GM21390 (cell line): ENCODE measurements at regions not wholly inside any gene's neighbourhood (a gene's known extent, or its start where the extent isn't known, plus 50 kb on each side); places are given as distances from the start of the nearest gene placed in this dataset.
"Not testable (repeated sequence)": the region's sequence is repeated elsewhere in the genome, so short reads cannot be mapped to it uniquely, and the experiment has no call there.

Experiments used
- ATAC-seq: cut with Tn5 transposase; IDR thresholded peaks from one replicate; pipeline ENCODE4 v1.9.1; 2021; ENCODE audit not compliant: unreplicated experiment

GRCh38 chr4:53720776-53721175 lies 129.5 kb upstream of the LNX1 start:
- ATAC-seq: no peak

DNA sequence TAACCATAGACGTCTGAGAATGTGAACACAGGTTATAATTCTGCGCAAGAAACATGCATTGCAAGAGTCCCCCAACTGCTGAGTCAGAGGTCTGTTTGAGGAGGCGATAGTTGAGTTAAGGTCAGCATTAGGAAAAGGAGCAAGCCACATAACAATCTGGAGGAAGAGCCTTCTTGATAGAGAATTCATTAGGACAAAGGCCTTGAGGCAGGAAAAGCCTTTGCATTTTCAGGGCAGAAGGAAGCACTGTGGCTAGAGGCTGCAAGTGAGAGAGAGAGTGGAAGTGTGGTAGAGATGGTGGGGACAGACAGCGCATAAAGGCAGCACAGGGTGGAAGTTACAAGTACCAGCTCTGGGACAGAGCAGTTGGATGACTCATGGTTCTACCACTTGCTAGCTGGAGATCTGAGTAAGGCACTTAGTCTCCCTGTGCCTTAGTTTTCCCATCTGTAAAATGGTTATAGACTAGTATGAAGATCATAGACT lies 125.8 kb upstream of the LNX1 start:
- no peak for ATAC-seq

- ATAC-seq: no peak
These were observed 125.3 kb upstream of the LNX1 start for GRCh38 chr4:53716471-53717063.

- no peak for ATAC-seq
These were observed 124.7 kb upstream of the LNX1 start for GRCh38 chr4:53716011-53716410.

GRCh38 chr4:53714236-53715140 lies 123.2 kb upstream of the LNX1 start:
- ATAC-seq: no peak

GRCh38 chr4:53713767-53714166 lies 122.5 kb upstream of the LNX1 start:
- ATAC-seq: no peak

DNA sequence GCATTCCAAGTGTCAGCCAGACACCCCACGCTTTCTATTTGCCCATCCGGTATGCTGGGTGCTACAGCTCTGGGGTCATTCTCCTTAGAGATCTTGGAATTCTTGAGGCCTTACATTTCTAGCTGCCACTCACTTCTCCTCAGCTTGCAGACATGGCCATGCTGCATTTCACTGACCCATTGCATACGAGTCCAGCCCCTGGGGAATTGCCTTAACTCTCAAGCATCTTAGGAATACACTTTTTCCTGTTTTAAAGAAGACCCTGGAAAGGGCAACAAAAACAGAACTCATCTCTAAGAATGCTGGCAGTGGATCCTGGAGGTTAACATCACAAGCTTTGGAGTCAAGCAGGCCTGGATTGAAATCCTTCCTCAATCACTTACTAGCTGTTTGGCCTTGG lies 122.0 kb upstream of the LNX1 start:
- ATAC-seq: no peak

GRCh38 chr4:53712408-53713020 lies 121.2 kb upstream of the LNX1 start:
- no peak for ATAC-seq

GRCh38 chr4:53711926-53712325 lies 120.6 kb upstream of the LNX1 start:
- ATAC-seq: no peak

GRCh38 chr4:53709693-53710092 lies 118.4 kb upstream of the LNX1 start:
- no peak for ATAC-seq

DNA sequence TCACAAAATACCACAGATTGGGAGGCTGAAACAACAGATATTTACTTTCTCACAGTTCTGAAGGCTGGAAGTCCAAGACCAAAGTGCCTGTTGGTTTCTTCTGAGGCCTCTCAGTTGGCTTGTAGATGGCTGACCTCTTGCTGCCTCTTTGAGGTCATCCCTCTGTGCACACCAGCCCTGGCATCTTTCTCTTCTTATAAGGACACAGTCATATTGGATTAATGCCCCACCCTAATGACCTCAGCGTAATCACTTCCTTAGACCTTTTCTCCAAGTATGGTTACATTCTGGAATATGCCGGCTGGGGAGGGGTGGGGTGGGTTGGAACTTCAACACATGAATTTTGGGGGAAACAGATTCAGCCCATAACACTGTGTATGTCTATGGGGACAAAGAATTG lies 116.2 kb upstream of the LNX1 start:
- no peak for ATAC-seq

DNA sequence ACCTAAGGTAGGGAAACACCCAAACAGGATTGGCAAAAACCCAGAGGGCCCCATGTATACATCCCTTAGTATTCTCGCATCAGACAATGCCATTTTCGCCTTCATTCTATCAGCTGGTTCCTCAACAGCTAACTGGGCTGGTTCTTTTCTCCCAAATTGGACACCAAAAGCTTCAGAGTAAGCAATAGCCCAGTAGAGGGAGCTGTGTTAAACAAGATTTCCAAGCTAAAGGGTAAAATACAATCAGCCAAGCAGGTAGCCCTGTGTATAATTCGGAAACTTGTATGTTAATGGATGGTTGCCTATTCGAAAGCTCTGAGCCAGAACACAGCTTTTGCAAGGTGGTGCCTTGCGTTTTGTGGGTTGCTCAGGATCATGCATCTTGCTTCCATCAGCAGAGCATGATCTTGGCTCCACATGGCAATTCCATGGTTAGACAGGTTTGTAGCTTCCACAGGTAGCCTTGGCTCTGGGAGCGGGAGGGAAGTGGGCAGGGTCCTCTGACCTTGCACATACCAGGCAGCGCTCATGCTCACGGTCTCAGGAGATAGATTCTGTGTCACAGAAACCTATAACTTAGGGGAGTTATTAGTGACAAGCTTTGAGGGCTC lies 115.2 kb upstream of the LNX1 start:
- peak; percentile 22 for ATAC-seq

DNA sequence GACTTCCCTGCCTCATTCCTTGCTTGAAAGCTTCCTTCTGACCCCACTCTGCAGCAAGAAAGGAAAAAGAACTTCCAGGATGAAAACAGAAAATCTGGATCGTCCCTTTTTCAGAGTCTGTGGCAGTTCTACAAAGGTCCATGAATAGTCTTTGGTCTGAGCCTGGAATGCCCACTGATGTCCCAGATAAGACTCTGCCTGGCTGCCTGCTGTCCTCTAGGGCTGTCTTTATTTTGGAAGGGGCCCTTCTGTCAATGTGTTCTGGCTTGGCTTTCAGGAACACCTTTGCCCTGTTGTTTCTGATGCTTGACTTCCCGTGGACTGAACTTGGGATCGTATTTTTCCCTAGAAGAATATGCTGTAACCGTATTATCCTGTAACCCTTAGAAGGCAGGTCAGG lies 114.7 kb upstream of the LNX1 start:
- ATAC-seq: no peak

DNA sequence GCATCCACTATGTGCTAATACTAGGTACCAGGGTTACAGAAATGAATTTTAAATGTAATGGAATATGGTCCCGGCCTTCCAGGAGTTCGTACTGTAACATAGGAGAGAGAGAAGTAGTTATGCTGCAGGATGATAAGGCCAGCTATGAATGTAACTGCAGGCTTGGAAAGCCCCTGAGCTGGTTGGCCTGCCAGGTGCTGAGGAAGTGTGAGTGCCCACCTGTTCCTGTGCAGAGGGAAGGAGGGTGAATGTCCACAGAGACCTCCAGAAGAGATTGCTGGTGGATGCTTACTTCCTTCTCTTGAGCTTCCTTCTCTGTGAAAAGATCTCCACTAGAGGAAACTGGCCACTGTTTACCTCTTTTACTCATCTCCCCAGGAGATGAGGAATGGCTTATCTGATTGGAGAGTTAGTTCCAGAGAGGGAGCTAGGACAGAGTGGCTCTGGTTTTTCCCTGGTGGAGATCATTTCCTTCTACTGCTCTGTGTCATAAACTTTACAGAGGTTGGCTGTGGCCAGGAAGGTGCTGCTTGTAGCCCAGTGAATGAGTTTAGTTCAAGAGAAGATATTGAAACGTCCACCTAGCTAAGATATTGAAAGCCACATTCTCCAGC lies 114.0 kb upstream of the LNX1 start:
- no peak for ATAC-seq

DNA sequence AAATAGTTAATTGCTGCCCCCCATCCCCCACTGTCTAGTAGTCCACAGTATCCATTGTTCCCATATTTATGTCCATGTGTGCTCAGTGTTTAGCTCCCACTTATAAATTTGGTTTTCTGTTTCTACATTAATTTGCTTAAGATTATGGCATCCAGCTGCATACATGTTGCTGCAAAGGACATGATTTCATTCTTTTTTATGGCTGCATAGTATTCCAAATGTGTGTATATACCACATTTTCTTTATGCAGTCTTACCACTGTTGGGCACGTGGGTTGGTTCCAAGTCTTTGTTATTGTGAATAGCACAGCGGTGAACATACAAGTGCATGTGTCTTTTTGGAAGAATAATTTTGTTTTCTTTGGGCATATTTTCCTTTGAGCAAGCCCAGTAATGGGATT lies 113.0 kb upstream of the LNX1 start:
- ATAC-seq: no peak

GRCh38 chr4:53703267-53703655 lies 112.0 kb upstream of the LNX1 start:
- no peak for ATAC-seq

GRCh38 chr4:53702334-53703266 lies 111.3 kb upstream of the LNX1 start:
- peak; percentile 69 for ATAC-seq

DNA sequence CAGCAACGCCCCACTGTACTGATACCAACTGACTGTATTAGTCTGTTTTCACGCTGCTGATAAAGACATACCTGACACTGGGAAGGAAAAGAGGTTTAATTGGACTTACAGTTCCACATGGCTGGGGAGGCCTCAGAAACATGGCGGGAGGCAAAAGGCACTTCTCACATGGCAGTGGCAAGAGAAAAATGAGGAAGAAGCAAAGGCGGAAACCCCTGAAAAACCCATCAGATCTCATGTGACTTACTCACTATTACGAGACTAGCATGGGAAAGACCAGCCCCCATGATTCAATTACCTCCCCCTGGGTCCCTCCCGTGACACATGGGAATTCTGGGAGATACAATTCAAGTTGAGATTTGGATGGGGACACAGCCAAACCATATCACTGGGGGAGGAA lies 110.0 kb upstream of the LNX1 start:
- ATAC-seq: not testable (repeated sequence)

- ATAC-seq: not testable (repeated sequence)
These were observed 108.0 kb upstream of the LNX1 start for GRCh38 chr4:53699310-53699709.
